Neuron (in vitro differentiated cells): ENCODE measurements at regions not wholly inside any gene's neighbourhood (a gene's known extent, or its start where the extent isn't known, plus 50 kb on each side); places are given as distances from the start of the nearest gene placed in this dataset.
"Not testable (repeated sequence)": the region's sequence is repeated elsewhere in the genome, so short reads cannot be mapped to it uniquely, and the experiment has no call there.

Experiments used
- H2AFZ ChIP-seq: one replicate; pipeline ENCODE4 v1.6.1; 2013; ENCODE audit warnings: low read depth, mild to moderate bottlenecking, inconsistent platforms, low read length, moderate library complexity
- H3K27me3 ChIP-seq: one replicate; pipeline ENCODE4 v1.6.1; 2013; ENCODE audit warnings: low read length; ENCODE audit not compliant: insufficient read depth
- H3K36me3 ChIP-seq: one replicate; pipeline ENCODE4 v1.6.1; 2013; ENCODE audit warnings: low read length; ENCODE audit not compliant: insufficient read depth
- H3K4me1 ChIP-seq: one replicate; pipeline ENCODE4 v1.6.1; 2013; ENCODE audit warnings: low read length; ENCODE audit not compliant: insufficient read depth
- H3K4me3 ChIP-seq: 2 replicates; pipeline ENCODE4 v1.5.1; 2013; ENCODE audit warnings: mild to moderate bottlenecking, low read length, moderate library complexity
- H3K9me3 ChIP-seq: one replicate; pipeline ENCODE4 v1.6.1; 2013; ENCODE audit warnings: low read length

DNA sequence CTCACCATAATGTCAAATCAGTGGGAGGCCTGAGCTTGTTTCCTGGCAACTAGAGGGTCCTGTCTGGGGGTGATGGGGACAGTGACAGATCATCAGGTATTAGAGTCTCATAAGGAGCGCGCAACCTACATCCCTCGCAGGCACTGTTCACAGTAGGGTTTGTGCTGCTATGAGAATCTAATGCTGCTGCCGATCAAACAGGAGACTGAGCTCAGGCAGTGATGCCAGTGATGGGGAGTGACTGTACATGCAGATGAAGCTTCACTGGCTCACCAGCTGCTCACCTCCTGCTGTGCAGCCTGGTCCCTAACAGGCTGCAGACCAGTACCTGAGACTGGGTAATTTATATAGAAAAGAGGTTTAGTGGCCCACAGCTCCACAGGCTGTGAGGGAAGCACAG, 147.3 kb downstream of the TTLL2 start:
- Histone ChIP-seq H3K4me1 (peaks cover 25% of the 10 kb centered on the region), H3K27me3 (no peaks in the 10 kb centered on the region), H3K9me3 (no peaks in the 10 kb centered on the region), H2AFZ (no peak overlapping the region), H3K4me3 (no peak overlapping the region), H3K36me3 (no peaks in the 10 kb centered on the region)

DNA sequence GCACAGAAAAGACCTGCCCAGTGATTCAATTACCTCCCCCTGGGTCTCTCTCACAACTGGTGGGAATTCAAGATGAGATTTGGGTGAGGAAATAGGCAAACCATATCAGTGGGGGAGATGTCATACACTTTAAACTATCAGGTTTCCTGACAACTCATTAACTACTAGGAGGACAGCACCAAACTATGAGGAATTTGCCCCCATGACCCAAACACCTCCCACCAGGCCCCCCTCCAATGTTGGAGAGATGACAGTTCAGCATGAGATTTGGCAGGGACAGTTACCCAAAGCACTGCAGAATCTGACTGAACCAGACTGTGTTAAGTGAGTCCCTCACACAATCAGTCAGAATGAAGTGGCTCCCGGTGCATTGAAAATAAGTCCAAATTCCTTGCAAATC, 148.0 kb downstream of the TTLL2 start:
- Histone ChIP-seq H3K4me3 (no peak overlapping the region), H2AFZ (no peak overlapping the region), H3K36me3 (no peaks in the 10 kb centered on the region), H3K9me3 (no peaks in the 10 kb centered on the region), H3K4me1 (peaks cover 25% of the 10 kb centered on the region), H3K27me3 (no peaks in the 10 kb centered on the region)

DNA sequence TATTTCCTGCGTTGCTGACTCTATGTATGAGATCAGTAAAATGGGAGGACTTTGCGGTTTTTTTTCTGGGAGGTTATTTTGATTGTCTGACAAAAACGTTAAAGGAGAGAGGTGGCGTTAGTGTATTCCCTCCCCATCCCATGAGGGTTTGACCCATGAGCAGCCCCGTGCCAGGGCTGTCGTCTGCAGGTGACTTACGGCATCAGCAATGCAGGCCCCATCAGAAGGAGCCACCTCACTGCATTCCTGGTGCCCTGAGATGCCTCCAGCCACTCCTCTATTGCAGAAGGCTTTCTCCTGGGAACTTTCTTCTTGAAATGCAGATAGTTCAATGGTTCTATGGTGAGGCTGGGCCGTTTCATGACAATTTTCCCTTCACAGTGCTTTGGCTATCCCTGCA, 149.3 kb downstream of the TTLL2 start:
- Histone ChIP-seq H3K36me3 (no peaks in the 10 kb centered on the region), H3K4me3 (no peak overlapping the region), H3K4me1 (peaks cover 25% of the 10 kb centered on the region), H3K27me3 (no peaks in the 10 kb centered on the region), H3K9me3 (no peaks in the 10 kb centered on the region), H2AFZ (no peak overlapping the region)

DNA sequence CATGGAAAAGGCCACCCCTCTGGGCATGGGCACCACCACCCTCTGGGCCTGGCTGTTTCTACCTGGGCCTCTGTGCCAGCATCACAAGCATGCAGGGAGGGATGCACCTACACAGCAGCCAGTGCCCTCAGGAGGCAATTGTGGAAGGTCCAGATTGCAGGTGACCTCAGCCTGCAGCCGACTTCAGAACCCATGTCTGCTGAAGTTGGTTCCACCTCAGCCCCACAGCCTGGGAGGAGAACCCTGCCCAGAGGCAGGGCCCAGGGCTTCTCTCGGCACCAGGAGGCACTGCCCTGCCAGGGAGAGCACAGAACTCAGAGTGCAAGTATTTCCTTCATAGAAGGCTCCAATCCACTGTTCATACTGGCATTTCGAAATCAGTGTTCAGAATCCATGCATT, 149.8 kb downstream of the TTLL2 start:
- H3K27me3 ChIP-seq: no peaks in the 10 kb centered on the region
- no peaks in the 10 kb centered on the region for H3K36me3 ChIP-seq
- no peak overlapping the region for H2AFZ ChIP-seq
- H3K9me3 ChIP-seq: no peaks in the 10 kb centered on the region
- peaks cover 28% of the 10 kb centered on the region for H3K4me1 ChIP-seq
- no peak overlapping the region for H3K4me3 ChIP-seq

- Histone ChIP-seq H3K27me3 (no peaks in the 10 kb centered on the region), H3K4me1 (peaks cover 32% of the 10 kb centered on the region), H3K4me3 (no peak overlapping the region), H2AFZ (no peak overlapping the region), H3K36me3 (no peaks in the 10 kb centered on the region), H3K9me3 (no peaks in the 10 kb centered on the region)
These were observed 151.1 kb downstream of the TTLL2 start for GRCh38 chr6:167475947-167476346.

DNA sequence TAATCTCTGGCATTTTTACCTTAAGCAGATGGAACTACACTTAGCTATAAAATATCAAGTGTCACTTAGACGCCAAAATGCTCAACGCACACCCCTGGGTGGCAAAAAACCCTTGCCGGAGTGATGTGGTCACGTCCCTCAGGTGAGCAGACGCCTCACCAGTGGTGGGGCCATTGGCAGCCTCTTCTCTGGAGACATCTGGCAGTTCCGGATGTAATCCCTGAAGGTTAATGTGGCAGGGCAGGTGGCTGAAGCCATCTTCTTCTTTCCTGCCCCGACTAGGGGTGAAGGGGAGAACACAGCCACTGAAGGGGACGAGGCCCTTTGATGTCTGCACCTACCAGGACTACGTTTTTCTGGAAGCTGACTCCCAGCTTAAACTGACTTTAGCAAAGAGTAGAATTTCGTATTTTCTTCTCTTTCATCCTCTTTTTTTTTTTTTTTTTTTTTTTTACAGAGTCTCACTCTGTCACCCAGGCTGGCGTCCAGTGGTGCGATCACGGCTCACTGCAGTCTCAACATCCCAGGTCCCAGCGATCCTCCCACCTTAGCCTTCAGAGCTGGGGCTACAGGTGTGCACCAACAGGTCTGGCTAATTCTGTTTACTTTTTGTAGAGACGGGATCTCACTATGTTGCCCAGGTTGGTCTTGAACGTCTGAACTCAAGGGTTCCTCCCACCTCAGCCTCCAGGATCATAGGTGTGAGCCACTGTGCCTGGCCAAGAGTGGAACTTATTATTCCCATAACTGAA, 152.1 kb downstream of the TTLL2 start:
- Histone ChIP-seq H3K27me3 (no peaks in the 10 kb centered on the region), H3K4me1 (peaks cover 37% of the 10 kb centered on the region), H3K36me3 (no peaks in the 10 kb centered on the region), H2AFZ (no peak overlapping the region), H3K9me3 (no peaks in the 10 kb centered on the region), H3K4me3 (no peak overlapping the region)

DNA sequence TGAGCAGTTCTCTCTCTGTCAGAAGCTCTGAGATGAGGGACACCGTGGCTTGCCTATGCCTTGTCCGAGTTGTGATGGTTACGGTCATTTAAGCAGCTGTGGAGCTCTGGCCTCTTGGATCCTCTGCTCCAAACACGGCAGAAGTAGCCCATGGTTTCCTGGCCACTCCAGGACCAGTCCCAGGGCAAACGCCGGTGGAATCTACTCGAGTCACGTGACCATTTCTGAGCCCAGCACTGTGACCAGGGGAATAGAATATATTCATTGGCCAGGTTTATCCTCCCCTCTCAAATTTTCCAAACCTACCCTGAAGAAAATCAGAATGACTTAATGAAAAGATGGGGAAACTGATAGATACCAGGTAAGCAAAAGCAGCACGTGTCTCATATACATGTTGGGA, 152.8 kb downstream of the TTLL2 start:
- Histone ChIP-seq H2AFZ (no peak overlapping the region), H3K27me3 (no peaks in the 10 kb centered on the region), H3K9me3 (no peaks in the 10 kb centered on the region), H3K4me3 (no peak overlapping the region), H3K36me3 (no peaks in the 10 kb centered on the region), H3K4me1 (peaks cover 31% of the 10 kb centered on the region)

- H3K27me3 ChIP-seq: no peaks in the 10 kb centered on the region
- H3K4me1 ChIP-seq: peaks cover 22% of the 10 kb centered on the region
- no peak overlapping the region for H3K4me3 ChIP-seq
- H2AFZ ChIP-seq: no peak overlapping the region
- H3K9me3 ChIP-seq: no peaks in the 10 kb centered on the region
- no peaks in the 10 kb centered on the region for H3K36me3 ChIP-seq
These were observed 154.4 kb downstream of the TTLL2 start for GRCh38 chr6:167479301-167479700.

- no peak overlapping the region for H3K4me3 ChIP-seq
- no peaks in the 10 kb centered on the region for H3K36me3 ChIP-seq
- no peak overlapping the region for H2AFZ ChIP-seq
- H3K4me1 ChIP-seq: peaks cover 22% of the 10 kb centered on the region
- no peaks in the 10 kb centered on the region for H3K27me3 ChIP-seq
- H3K9me3 ChIP-seq: no peaks in the 10 kb centered on the region
These were observed 155.2 kb downstream of the TTLL2 start for GRCh38 chr6:167479901-167480648.

DNA sequence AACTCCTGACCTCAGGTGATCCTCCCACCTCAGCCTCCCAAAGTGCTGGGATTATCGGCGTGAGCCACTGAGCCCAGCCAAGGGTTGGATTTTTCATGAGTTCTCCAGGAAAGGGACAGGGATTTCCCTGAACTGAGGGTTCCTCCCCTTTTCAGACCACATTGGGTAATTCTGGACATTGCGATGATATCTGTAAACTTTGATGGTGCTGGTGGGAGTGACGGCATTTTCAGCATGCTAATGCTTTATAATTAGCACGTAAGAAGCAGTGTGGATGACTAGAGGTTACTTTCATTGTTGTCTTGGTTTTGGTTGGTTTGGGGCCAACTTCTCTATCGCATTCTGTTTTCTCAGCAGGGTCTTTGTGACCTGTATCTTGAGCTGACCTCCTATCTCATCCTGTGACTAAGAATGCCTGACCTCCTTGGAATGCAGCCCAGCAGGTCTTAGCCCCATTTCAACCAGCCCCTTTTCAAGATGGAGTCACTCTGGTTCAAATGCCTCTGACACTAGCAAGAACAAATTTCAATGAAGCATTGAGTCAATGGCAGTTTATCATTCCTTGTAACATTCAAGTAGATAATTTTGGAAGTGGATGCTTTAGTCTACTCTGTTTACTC, 156.5 kb downstream of the TTLL2 start:
- Histone ChIP-seq H3K9me3 (no peaks in the 10 kb centered on the region), H3K4me3 (no peak overlapping the region), H3K4me1 (peaks cover 14% of the 10 kb centered on the region), H2AFZ (no peak overlapping the region), H3K27me3 (no peaks in the 10 kb centered on the region), H3K36me3 (no peaks in the 10 kb centered on the region)

DNA sequence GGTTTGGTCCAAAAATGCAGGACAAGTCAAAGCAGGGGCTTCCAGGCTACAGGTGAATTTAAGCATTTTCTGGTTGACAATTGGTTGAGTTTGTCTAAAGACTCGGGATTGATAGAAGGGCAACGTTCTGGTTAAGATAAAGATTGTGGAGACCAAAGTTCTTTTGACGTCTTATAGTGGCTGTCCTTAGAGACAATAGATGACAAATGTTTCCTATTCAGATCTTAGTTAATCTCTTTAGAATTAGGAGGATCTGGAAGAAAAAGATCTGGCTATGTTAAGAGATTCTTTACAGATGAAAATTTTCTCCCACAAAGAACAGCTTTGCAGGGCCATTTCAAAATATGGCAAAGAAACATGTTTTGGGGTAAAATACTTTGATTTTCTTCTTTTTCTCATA, 157.9 kb downstream of the TTLL2 start:
- not testable (repeated sequence) for H3K27me3 ChIP-seq, H3K36me3 ChIP-seq, H3K4me3 ChIP-seq, H2AFZ ChIP-seq, H3K9me3 ChIP-seq
- peaks cover 15% of the 10 kb centered on the region for H3K4me1 ChIP-seq

GRCh38 chr6:167485186-167485978, 160.5 kb downstream of the TTLL2 start:
- Histone ChIP-seq H3K9me3 (no peaks in the 10 kb centered on the region), H3K4me3 (no peak overlapping the region), H3K4me1 (peaks cover 11% of the 10 kb centered on the region), H2AFZ (no peak overlapping the region), H3K27me3 (no peaks in the 10 kb centered on the region), H3K36me3 (no peaks in the 10 kb centered on the region)
